Activated T-helper 2 cell treated with anti-CD3 and anti-CD28 coated beads, Interferon-gamma antibody, Interleukin-2, Interleukin-4, amounts not matched to agents 10 μg/mL and 5 μg/mL and 100 μg/mL, durations not matched to agents 14 hours and 24 hours and 36 hours (primary cell): ENCODE measurements at regions not wholly inside any gene's neighbourhood (a gene's known extent, or its start where the extent isn't known, plus 50 kb on each side); places are given as distances from the start of the nearest gene placed in this dataset.

Source experiments
- DNase-seq: peaks from one replicate; pipeline ENCODE4 v3.0.0; 2021; ENCODE audit warnings: low spot score
- H3K27ac Mint-ChIP-seq: one replicate; pipeline ENCODE4 v1.8.0; 2021; ENCODE audit warnings: mixed read lengths
- H3K27me3 Mint-ChIP-seq: one replicate; pipeline ENCODE4 v1.8.0; 2021; ENCODE audit warnings: low read depth, mixed read lengths
- H3K36me3 Mint-ChIP-seq: one replicate; pipeline ENCODE4 v1.8.0; 2021; ENCODE audit warnings: low read depth, mixed read lengths
- H3K4me1 Mint-ChIP-seq: one replicate; pipeline ENCODE4 v1.8.0; 2021; ENCODE audit warnings: low read depth, mixed read lengths
- H3K4me3 Mint-ChIP-seq: one replicate; pipeline ENCODE4 v1.8.0; 2021; ENCODE audit warnings: low read depth, mild to moderate bottlenecking, moderate library complexity, mixed read lengths
- H3K9me3 Mint-ChIP-seq: one replicate; pipeline ENCODE4 v1.8.0; 2021; ENCODE audit warnings: mixed read lengths
- intact Hi-C: fragments of 100-400 bp; cut with micrococcal nuclease; formaldehyde crosslinking; loops from one replicate; pipeline ENCODE4 v1.15.1; 2023

DNA sequence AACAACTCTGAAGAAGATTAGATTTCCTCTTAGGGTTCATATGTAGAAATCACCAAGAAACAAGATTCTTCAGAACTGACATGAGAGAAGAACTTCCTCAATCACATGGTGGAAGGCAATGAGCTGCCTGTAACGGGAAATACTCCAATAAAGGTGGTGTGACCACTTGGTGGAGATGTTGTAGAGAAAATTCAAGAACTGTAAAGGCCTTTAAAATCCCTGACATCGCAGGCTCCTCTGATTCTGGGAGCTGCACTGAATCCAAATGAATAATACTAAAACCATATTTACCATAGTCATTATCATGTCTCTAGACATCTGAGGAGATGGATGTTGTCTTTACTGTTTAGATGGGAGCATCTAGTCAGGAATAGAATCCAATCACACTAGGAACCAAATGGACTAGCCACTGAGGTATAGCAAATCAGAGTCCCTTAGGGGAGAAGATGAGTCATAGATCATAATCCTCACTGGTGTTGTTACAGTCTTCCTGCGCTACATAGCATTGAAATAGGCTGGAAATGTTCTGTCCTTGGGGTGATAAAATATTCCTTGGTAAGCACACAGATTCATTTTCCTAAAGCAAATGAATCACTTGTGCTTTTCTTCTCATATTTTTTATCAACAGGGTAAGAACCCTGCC lies 321.6 kb upstream of the TENM4 start:
- Mint-ChIP-seq H3K9me3 (peaks cover 3% of the 10 kb centered on the region), H3K36me3 (no peaks in the 10 kb centered on the region), H3K27me3 (no peaks in the 10 kb centered on the region), H3K27ac (no peak overlapping the region), H3K4me1 (no peaks in the 10 kb centered on the region), H3K4me3 (no peak overlapping the region)
- no peak for DNase-seq
- intact Hi-C loops, result no loop called here

DNA sequence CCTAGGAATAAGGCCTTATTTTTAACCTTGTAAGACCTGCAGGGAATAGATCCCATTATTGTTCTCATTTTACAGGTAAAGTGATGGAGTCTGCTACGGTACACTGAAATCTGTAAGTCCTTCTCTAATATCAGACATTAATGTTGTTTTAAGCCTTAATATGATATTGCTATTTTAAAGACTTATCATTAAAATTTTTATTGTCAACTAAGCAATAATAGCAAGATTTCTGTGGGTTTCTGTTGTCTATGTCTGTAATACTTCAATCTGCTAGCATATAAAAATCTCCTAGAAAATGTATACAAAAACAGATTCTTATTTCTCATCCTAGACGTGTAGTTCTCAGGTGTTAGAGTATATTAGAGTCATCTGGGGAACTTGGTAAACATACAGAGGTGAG lies 317.5 kb upstream of the TENM4 start:
- H3K4me3 Mint-ChIP-seq, result no peak overlapping the region
- H3K36me3 Mint-ChIP-seq, result no peaks in the 10 kb centered on the region
- no peak overlapping the region for H3K27ac Mint-ChIP-seq
- DNase-seq, result no peak
- peaks cover 3% of the 10 kb centered on the region for H3K9me3 Mint-ChIP-seq
- no peaks in the 10 kb centered on the region for H3K4me1 Mint-ChIP-seq
- intact Hi-C loops, result no loop called here
- H3K27me3 Mint-ChIP-seq, result no peaks in the 10 kb centered on the region

DNA sequence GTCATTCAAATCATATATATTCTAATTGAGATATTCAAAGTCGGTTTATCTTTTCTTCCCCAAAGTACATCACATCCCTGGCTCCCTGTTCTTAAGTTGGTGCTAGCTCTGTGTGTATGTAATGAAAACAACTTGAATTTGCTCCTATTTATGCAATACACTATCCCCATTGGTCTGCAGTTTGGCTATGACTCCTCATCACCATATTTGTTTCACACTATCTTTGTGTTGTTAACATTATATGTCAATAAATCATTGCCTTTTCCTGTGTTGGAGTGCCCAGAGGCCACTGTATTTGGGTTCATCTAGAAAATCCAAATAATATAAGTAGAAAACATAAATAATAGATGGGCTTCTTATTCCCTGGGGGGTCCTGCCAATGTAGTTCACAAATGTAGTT lies 306.6 kb upstream of the TENM4 start:
- DNase-seq, result no peak
- H3K27ac Mint-ChIP-seq, result no peak overlapping the region
- no peaks in the 10 kb centered on the region for H3K9me3 Mint-ChIP-seq
- no peak overlapping the region for H3K4me3 Mint-ChIP-seq
- H3K36me3 Mint-ChIP-seq, result no peaks in the 10 kb centered on the region
- no peaks in the 10 kb centered on the region for H3K4me1 Mint-ChIP-seq
- H3K27me3 Mint-ChIP-seq, result no peaks in the 10 kb centered on the region
- intact Hi-C loops, result no loop called here

DNA sequence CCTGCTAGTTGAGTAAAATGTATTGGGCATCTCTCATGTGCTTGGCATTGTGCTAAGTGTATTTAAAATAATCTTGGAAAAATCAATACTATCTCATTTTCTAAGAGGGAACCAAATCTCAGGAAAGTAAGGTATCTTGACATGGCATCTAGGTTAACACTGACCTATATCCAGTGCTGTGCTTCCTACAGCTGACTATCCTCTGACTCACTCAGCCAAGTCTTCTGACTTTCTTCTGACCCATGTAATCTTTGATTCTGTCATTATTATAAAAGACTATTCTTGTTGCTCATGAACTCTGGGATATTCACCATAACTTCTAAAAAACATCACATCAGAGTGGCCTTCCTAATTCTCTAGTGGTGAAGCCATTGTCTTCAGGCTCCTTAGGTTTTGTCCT lies 304.1 kb upstream of the TENM4 start:
- Mint-ChIP-seq H3K36me3 (no peaks in the 10 kb centered on the region), H3K4me1 (no peaks in the 10 kb centered on the region), H3K4me3 (no peak overlapping the region), H3K27me3 (no peaks in the 10 kb centered on the region), H3K27ac (no peak overlapping the region), H3K9me3 (no peaks in the 10 kb centered on the region)
- intact Hi-C loops, result no loop called here
- no peak for DNase-seq

DNA sequence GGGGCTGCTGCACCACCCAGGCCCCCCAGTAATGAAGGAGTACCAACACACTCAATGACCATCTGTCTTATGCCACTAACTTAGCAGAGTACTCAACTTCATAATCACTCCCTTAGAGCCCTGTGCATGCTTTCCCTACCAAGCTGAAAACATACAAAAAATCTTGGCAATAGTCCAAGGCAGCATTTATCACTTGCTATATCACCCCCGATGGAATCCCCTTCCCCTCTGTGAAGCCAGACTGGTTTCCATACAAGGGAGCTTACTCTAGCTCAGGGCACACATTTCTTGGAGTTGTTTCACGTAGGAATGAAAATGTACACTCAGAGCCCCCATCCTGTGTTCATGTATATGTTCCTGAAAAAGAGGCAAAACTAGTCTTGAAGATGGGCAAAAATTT lies 301.3 kb upstream of the TENM4 start:
- no peaks in the 10 kb centered on the region for H3K27me3 Mint-ChIP-seq
- DNase-seq, result no peak
- no peaks in the 10 kb centered on the region for H3K36me3 Mint-ChIP-seq
- no peak overlapping the region for H3K4me3 Mint-ChIP-seq
- intact Hi-C loops, result no loop called here
- H3K9me3 Mint-ChIP-seq, result no peaks in the 10 kb centered on the region
- H3K27ac Mint-ChIP-seq, result no peak overlapping the region
- no peaks in the 10 kb centered on the region for H3K4me1 Mint-ChIP-seq

DNA sequence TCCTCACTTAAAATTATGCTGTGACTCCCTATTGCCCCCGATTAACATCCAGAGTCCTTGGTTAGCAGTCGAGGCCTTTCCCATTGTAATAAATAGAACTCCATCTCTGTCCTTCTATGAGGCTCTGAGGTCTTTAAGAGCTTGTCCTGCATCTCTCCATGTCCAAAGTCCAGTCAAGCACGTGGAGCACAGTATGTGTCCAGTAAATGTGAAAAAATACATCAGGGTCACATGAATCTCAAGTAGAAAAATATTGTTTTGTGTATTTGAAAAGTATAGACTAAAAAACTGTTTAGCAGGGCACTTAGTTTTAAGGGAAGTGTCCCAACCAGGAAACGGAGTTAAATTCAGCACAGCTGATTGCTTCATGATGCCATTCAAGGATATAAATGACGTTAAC lies 298.8 kb upstream of the TENM4 start:
- H3K36me3 Mint-ChIP-seq, result no peaks in the 10 kb centered on the region
- H3K27ac Mint-ChIP-seq, result no peak overlapping the region
- no peaks in the 10 kb centered on the region for H3K27me3 Mint-ChIP-seq
- no peak for DNase-seq
- intact Hi-C loops, result no loop called here
- H3K4me3 Mint-ChIP-seq, result no peak overlapping the region
- no peaks in the 10 kb centered on the region for H3K4me1 Mint-ChIP-seq
- no peaks in the 10 kb centered on the region for H3K9me3 Mint-ChIP-seq

DNA sequence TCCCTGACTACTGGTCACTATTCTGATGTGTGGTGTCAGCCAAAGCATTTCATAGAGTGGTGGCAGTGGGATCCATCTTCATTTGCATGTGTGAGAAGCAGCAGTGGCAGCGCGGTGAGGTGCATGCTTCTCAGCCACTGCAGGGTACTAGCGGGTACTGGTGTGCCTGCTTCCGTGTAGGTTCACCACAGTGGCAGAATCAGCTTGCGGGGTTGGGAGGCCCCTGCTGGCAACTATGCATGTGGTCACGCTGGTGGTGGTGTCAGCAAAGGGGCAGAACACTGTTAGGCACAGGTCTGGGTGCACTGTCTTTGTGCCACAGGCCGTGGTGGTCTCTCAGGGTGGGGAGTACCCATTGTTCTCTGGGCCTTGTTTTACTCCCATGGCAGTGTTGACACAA lies 286.4 kb upstream of the TENM4 start:
- no peaks in the 10 kb centered on the region for H3K4me1 Mint-ChIP-seq
- H3K27ac Mint-ChIP-seq, result no peak overlapping the region
- H3K36me3 Mint-ChIP-seq, result no peaks in the 10 kb centered on the region
- H3K27me3 Mint-ChIP-seq, result no peaks in the 10 kb centered on the region
- no peak overlapping the region for H3K4me3 Mint-ChIP-seq
- no peak for DNase-seq
- intact Hi-C loops, result no loop called here
- peaks cover 13% of the 10 kb centered on the region for H3K9me3 Mint-ChIP-seq

DNA sequence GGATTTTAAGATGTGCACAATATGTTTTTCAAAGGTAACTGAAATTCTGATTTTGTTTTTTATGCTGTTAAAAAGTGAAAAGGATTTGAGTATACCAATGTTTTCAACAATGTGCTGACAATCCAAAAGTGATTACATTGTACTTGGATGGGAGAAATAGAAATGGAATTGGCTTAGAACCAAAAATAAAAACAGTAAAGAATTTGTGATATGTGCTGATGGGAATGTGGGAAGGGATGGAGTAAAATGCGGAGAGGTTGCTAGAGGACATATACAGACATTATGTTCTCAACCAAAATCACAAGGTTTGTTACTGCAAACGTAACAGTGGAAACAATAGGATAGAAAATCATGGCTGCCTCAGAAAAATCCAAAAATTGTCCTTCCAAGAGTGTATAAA lies 279.3 kb upstream of the TENM4 start:
- intact Hi-C loops, result no loop called here

DNA sequence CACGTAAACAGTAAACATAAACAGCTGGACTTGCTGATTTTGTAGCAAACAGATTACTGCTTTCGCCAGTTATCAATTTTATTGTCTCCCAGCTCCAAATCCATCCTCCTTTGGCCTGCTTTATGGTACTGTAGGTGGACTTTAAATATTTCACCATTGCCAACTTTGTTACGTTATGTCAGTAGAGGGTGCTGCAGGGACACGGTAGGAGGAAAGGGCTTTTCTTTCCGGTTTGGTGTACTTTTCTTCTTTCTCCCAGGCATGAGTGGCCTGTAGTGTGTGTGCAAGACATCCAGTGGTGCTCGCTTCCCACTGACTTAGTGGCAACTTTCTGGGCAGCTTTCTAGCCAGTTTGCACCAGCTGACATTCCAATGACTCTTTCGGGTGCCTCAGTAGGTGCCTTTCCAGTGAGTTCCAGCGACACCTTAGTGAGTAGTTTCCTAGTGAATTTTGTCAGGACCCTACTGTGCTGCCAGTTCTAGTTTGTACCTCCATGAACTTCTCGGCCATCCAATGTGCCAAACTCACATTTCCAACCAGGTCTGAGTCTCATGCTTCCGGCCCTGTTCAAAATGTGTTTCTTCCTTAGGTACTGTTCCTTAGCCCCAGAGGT lies 267.6 kb upstream of the TENM4 start:
- H3K4me1 Mint-ChIP-seq, result no peaks in the 10 kb centered on the region
- H3K27ac Mint-ChIP-seq, result no peak overlapping the region
- H3K27me3 Mint-ChIP-seq, result no peaks in the 10 kb centered on the region
- H3K36me3 Mint-ChIP-seq, result no peaks in the 10 kb centered on the region
- intact Hi-C loops, result no loop called here
- peaks cover 14% of the 10 kb centered on the region for H3K9me3 Mint-ChIP-seq
- DNase-seq, result no peak
- H3K4me3 Mint-ChIP-seq, result no peak overlapping the region

More for the DNA sequence above, 279.3 kb upstream of the TENM4 start:
- no peak for DNase-seq
- peaks cover 17% of the 10 kb centered on the region for H3K9me3 Mint-ChIP-seq
- H3K27ac Mint-ChIP-seq, result no peak overlapping the region
- H3K36me3 Mint-ChIP-seq, result no peaks in the 10 kb centered on the region
- H3K4me1 Mint-ChIP-seq, result no peaks in the 10 kb centered on the region
- no peaks in the 10 kb centered on the region for H3K27me3 Mint-ChIP-seq
- no peak overlapping the region for H3K4me3 Mint-ChIP-seq

DNA sequence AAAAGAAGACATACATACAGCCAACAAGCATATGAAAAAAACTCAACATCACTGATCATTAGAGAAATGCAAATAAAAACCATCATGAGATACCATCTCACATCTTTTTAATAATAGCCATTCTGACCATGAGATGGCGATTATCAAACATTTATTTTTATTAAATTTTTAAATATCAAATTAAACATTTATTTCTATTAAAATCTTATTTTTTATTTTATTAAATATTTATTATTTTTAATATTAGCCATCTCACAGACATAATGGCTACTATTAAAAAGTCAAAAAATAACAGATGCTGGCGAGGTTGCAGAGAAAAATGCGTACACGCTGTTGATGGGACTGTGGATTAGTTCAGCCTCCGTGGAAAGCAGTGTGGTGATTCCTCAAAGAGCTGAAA lies 264.8 kb upstream of the TENM4 start:
- Mint-ChIP-seq H3K9me3 (peaks cover 29% of the 10 kb centered on the region), H3K27ac (no peak overlapping the region), H3K4me1 (no peaks in the 10 kb centered on the region), H3K36me3 (no peaks in the 10 kb centered on the region), H3K27me3 (no peaks in the 10 kb centered on the region), H3K4me3 (no peak overlapping the region)
- intact Hi-C loops, result no loop called here
- no peak for DNase-seq

DNA sequence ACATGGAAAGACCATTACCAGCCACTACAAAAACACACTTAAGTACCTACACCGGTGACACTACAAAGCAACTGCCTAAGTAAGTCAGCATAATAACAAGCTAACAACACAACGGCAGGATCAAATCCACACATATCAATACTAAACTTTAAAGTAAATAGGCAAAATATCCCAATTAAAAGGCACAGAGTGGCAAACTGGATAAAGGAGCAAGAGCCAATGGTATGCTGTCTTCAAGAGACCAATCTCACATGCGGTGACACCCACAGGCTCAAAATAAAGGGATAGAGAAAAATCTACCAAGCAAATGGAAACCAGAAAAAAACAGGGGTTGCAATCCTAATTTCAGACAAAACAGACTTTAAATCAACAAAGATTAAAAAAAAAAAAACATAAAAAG lies 261.5 kb upstream of the TENM4 start:
- no peak overlapping the region for H3K4me3 Mint-ChIP-seq
- no peaks in the 10 kb centered on the region for H3K27me3 Mint-ChIP-seq
- DNase-seq, result no peak
- intact Hi-C loops, result no loop called here
- no peak overlapping the region for H3K27ac Mint-ChIP-seq
- H3K9me3 Mint-ChIP-seq, result peaks cover 29% of the 10 kb centered on the region
- no peaks in the 10 kb centered on the region for H3K36me3 Mint-ChIP-seq
- H3K4me1 Mint-ChIP-seq, result no peaks in the 10 kb centered on the region

DNA sequence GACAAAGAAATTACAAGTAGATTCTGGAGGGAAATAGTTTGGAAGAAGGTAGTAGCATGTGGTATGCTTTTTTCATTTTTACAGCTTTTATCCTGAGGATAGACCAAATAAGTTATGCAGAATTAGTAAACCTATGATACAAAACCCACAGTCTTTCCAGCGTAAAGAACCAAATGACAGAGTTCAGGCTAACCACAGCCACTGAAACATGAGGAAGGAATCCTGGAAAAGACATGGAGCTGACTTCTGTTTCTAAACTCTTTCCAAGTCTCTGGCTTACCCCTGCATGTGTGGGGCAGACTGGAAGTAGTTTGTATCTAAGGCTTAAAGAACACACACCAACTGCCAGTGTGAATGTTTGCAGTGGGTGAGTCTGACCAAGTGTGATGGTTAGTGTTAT lies 258.4 kb upstream of the TENM4 start:
- H3K9me3 Mint-ChIP-seq, result peaks cover 25% of the 10 kb centered on the region
- no peak overlapping the region for H3K4me3 Mint-ChIP-seq
- H3K4me1 Mint-ChIP-seq, result no peaks in the 10 kb centered on the region
- H3K27me3 Mint-ChIP-seq, result no peaks in the 10 kb centered on the region
- H3K27ac Mint-ChIP-seq, result no peak overlapping the region
- intact Hi-C loops, result no loop called here
- H3K36me3 Mint-ChIP-seq, result no peaks in the 10 kb centered on the region
- DNase-seq, result no peak

DNA sequence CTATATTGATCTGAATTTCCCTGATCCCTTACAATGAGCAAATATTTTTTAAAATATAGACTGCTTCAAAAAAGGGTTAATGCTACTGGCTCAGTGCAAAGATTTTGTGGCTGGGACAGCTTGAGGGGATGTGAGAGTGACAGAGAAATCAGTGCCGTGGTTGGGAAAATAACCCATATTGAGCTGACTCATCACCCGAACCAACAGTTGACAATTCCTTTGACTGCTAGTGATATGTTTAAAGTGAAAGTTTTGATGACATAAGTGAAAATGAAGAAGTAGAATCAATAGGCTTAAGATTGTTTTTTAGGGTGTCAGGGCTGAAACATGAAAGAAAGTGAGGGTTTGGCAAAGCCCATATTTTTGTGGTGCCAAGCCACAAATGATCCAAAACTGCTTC lies 257.1 kb upstream of the TENM4 start:
- Mint-ChIP-seq H3K27me3 (no peaks in the 10 kb centered on the region), H3K4me3 (no peak overlapping the region), H3K9me3 (peaks cover 18% of the 10 kb centered on the region), H3K4me1 (no peaks in the 10 kb centered on the region), H3K27ac (no peak overlapping the region), H3K36me3 (no peaks in the 10 kb centered on the region)
- DNase-seq, result no peak
- intact Hi-C loops, result no loop called here

DNA sequence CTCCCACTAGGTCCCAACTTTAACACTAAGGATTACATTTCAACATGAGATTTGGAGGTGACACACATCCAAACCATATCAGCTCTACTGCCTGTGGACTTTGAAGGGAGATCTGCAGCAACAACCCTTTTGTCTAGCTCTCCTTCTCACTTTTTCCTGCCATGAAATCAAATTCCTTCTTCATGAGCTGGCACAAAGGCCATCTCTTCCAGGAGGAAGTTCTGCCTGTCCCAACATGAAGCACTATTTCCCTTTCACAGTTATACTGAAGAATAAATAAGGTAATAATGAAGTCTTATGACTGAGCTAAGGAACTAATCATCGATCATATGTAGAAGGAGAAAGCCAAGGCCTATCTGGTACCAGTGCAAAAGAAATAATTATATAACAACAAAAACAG lies 253.5 kb upstream of the TENM4 start:
- intact Hi-C loops, result no loop called here
- DNase-seq, result no peak
- H3K27ac Mint-ChIP-seq, result no peak overlapping the region
- no peaks in the 10 kb centered on the region for H3K9me3 Mint-ChIP-seq
- no peaks in the 10 kb centered on the region for H3K4me1 Mint-ChIP-seq
- no peaks in the 10 kb centered on the region for H3K27me3 Mint-ChIP-seq
- no peak overlapping the region for H3K4me3 Mint-ChIP-seq
- no peaks in the 10 kb centered on the region for H3K36me3 Mint-ChIP-seq
